NOMO-1 (cell line): ENCODE measurements at regions not wholly inside any gene's neighbourhood (a gene's known extent, or its start where the extent isn't known, plus 50 kb on each side); places are given as distances from the start of the nearest gene placed in this dataset.

Source experiments
- DNase-seq, 2 experiments: peaks; one replicate each; lab custom pipeline; 2025; ENCODE audit not compliant: unreplicated experiment in 2 of 2; lab: John Stamatoyannopoulos, UW

DNA sequence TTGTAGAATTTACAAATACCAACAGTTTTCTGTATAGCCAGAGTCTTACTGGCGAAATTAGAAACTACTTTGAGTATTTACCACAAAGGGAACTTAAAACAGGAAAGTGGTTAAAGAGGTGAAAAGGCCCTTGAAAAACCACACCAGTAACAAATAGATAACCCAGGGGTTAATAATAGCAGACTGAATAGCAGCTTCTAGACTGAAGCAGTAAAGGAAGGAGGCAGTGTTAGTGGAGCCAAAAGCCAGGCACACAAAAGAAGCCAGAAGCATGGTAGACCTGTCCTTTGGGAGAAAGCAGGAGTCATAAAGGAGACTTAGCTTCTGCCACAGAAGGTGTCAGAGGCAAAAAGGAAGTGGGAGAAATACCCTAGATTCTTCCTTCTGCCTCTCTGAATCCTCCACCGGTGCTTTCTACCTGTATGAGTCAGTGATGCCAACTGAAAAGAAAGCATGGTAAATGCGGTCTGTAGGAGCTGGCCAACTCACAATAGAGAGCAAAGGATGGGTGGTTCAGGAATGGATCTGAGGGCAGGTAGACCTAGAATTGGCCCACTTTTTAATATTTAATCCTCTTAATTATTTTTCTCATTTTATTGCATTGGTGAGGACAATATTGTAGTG is 97.3 kb downstream of the ARL6IP6 start:
- no peak for DNase-seq

- DNase-seq = no peak
Measured at GRCh38 chr2:152814475-152815030, 96.1 kb downstream of the ARL6IP6 start.

GRCh38 chr2:152813351-152813750 is 94.9 kb downstream of the ARL6IP6 start:
- no peak for DNase-seq
